GM12878 (cell line): ENCODE measurements at regions not wholly inside any gene's neighbourhood (a gene's known extent, or its start where the extent isn't known, plus 50 kb on each side); places are given as distances from the start of the nearest gene placed in this dataset.

Experiments
- ATAC-seq: fragments of 200-7000 bp; cut with Tn5 transposase; 3 replicates; pipeline ENCODE4 v1.9.1; 2020; ENCODE audit warnings: mild to moderate bottlenecking, moderate library complexity
- BruUV-seq: library from RNA; stranded (reverse); fragments of 400-500 nt; replicated peaks from 2 replicates; lab custom pipeline; 2021; lab: Mats Ljungman, UMichigan
- CTCF ChIA-PET: fragments of 300-600 bp; sonication (Branson Sonifier 250); formaldehyde crosslinking; extraction: SDS; loops from one replicate; lab custom pipeline; 2021; ENCODE audit warnings: inconsistent platforms; lab: Yijun Ruan, JAX
- POLR2A ChIA-PET: fragments of 350-600 bp; formaldehyde crosslinking; extraction: SDS; loops from one replicate; lab custom pipeline; 2021; ENCODE audit warnings: inconsistent platforms; lab: Charles Lee
- RAD21 ChIA-PET: fragments of 300-600 bp; sonication (Branson Sonifier 250); formaldehyde crosslinking; loops from one replicate; lab custom pipeline; 2023; ENCODE audit warnings: antibody characterized with exemption; ENCODE audit not compliant: unreplicated experiment; lab: Charles Lee
- SMC1A ChIA-PET: fragments of 300-600 bp; sonication (Branson Sonifier 250); formaldehyde crosslinking; loops from one replicate; lab custom pipeline; 2023; ENCODE audit not compliant: unreplicated experiment, uncharacterized antibody; lab: Charles Lee
- DNase-seq: peaks from one replicate; pipeline ENCODE4 v3.0.0-alpha.2; 2011; ENCODE audit warnings: low read depth, low spot score
- FAIRE-seq: peaks from 3 replicates; lab custom pipeline; 2011; peaks lifted over from hg19 to GRCh38; lab: Jason Lieb, UNC
- H2AFZ ChIP-seq: 2 replicates; pipeline ENCODE4 v1.6.0; 2011; ENCODE audit warnings: low read depth, low read length, control low read depth; ENCODE audit not compliant: control insufficient read depth
- H3K27ac ChIP-seq: 2 replicates; pipeline ENCODE4 v1.5.1; 2011; ENCODE audit warnings: control low read depth; ENCODE audit not compliant: control insufficient read depth, insufficient read depth
- H3K27me3 ChIP-seq, 2 experiments: replicated peaks in 1 of 2; 2 replicates each; pipeline versions ENCODE4 v1.6.0 to v1.6.1; 2011; ENCODE audit warnings: low read length in 1 of 2; ENCODE audit not compliant: control insufficient read depth in 2 of 2, insufficient read depth in 2 of 2
- H3K36me3 ChIP-seq, 2 experiments: 2 replicates each; pipeline ENCODE4 v1.5.1; 2011; ENCODE audit warnings: low read length in 1 of 2; ENCODE audit not compliant: control insufficient read depth in 2 of 2, insufficient read depth in 2 of 2
- H3K4me1 ChIP-seq: 2 replicates; pipeline ENCODE4 v1.6.1; 2011; ENCODE audit warnings: mild to moderate bottlenecking, low read length, moderate library complexity, mixed read lengths; ENCODE audit not compliant: control insufficient read depth, insufficient read depth
- H3K4me2 ChIP-seq: 2 replicates; pipeline ENCODE4 v1.6.0; 2011; ENCODE audit warnings: control low read depth; ENCODE audit not compliant: control insufficient read depth, insufficient read depth
- H3K4me3 ChIP-seq: fragments of 200-600 bp; sonication (generic); 2 replicates; pipeline ENCODE4 v1.5.1; 2016
- H3K79me2 ChIP-seq: 2 replicates; pipeline ENCODE4 v1.6.0; 2011; ENCODE audit warnings: low read length; ENCODE audit not compliant: control insufficient read depth, insufficient read depth
- H3K9ac ChIP-seq: 2 replicates; pipeline ENCODE4 v1.8.0; 2011; ENCODE audit warnings: low read length, control low read depth, mixed read lengths; ENCODE audit not compliant: control insufficient read depth, insufficient read depth
- H3K9me3 ChIP-seq: replicated peaks from 3 replicates; pipeline ENCODE4 v1.5.1; 2011; ENCODE audit warnings: mild to moderate bottlenecking, low read length; ENCODE audit not compliant: control insufficient read depth, insufficient read depth
- H4K20me1 ChIP-seq: 2 replicates; pipeline ENCODE4 v1.6.0; 2011; ENCODE audit not compliant: control insufficient read depth, insufficient read depth
- GATAD2B ChIP-seq: fragments of 450-650 bp; conservative IDR thresholded peaks from 2 replicates; pipeline ENCODE4 v1.6.1; 2017; ENCODE audit warnings: low read depth, mild to moderate bottlenecking, moderate library complexity
- WGBS: methylation state at CpG from one replicate; pipeline ENCODE4 v1.1.6; 2016; ENCODE audit warnings: low lambda C conversion rate; ENCODE audit not compliant: insufficient replicate concordance, insufficient coverage; ENCODE audit errors: missing lambda C conversion rate; 5-methylcytosine and 5-hydroxymethylcytosine counted together
- in situ Hi-C: fragments of 300-500 bp; cut with MboI; formaldehyde crosslinking; loops from 9 replicates; pipeline ENCODE4 v1.14.3; 2018; ENCODE audit warnings: mixed read lengths
- intact Hi-C: fragments of 100-400 bp; cut with micrococcal nuclease; formaldehyde crosslinking; loops from one replicate; pipeline ENCODE4 v1.14.2; 2022; ENCODE audit not compliant: unreplicated experiment
- TF ChIP-seq, protein P1 (sequence below): fragments of 450-650 bp; formaldehyde crosslinking; IDR thresholded peaks from 2 replicates; pipeline ENCODE4 v1.4.0; 2020; ENCODE audit warnings: mild to moderate bottlenecking, moderate library complexity

DNA sequence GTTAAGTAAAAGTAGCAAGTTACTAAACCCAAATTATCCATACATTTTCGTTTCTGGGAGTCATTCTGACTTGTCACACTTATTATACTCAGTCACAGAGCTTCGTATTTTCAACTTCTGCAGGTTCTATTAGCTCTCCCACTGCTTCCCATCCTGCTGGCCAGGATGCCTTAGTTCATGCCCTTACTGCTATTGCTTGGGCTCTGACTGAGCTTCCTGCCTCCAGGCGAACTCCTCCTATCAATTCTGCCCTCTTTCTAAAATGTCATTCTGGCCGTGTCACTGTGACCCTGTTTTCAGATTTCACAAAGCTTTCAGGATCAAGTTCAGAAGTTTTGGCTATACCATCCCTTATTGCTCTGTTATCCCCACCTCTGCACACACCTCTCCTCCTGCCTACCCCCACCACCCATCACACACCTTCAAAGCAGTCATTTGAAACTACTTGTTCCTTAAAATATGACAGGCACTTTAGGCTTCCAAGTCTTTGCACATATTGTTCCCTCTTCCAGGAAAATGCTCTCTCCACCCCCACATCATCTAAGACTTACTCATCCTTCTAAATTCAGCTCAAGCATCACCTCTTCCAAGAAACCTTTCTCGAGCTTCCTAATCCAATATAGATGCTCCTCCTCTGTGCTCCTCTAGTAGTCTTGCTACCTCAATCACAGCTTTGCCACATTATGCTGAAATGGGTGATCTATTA, 278.0 kb downstream of the BRINP2 start:
- Histone ChIP-seq H3K27me3 (no peaks in the 10 kb centered on the region), H3K9me3 (no peaks in the 10 kb centered on the region), H3K9ac (no peak overlapping the region), H3K4me3 (no peak overlapping the region), H3K79me2 (no peaks in the 10 kb centered on the region), H4K20me1 (no peaks in the 10 kb centered on the region), H3K4me2 (no peak overlapping the region), H3K27ac (no peak overlapping the region), H3K36me3 (no peaks in the 10 kb centered on the region), H3K4me1 (no peaks in the 10 kb centered on the region), H2AFZ (no peak overlapping the region)
- ATAC-seq (no peak), DNase-seq (no peak), FAIRE-seq (no peak)
- ChIA-PET CTCF (interaction anchor here (1.0 to 3.3 kb wide), 4 partner anchors 45 to 465 kb away, joined by 3 to 13 read pairs (median 4); no protein-coding TSS in a partner anchor), SMC1A (interaction anchor here (0.9 kb wide), 2 partner anchors 12 to 92 kb away, joined by 3 read pairs; no protein-coding TSS in a partner anchor), RAD21 (no interaction called here), POLR2A (no interaction called here)
- WGBS, result 0% methylated on average over 5 of the region's 5 CpGs
- TF ChIP-seq, protein P1, sequence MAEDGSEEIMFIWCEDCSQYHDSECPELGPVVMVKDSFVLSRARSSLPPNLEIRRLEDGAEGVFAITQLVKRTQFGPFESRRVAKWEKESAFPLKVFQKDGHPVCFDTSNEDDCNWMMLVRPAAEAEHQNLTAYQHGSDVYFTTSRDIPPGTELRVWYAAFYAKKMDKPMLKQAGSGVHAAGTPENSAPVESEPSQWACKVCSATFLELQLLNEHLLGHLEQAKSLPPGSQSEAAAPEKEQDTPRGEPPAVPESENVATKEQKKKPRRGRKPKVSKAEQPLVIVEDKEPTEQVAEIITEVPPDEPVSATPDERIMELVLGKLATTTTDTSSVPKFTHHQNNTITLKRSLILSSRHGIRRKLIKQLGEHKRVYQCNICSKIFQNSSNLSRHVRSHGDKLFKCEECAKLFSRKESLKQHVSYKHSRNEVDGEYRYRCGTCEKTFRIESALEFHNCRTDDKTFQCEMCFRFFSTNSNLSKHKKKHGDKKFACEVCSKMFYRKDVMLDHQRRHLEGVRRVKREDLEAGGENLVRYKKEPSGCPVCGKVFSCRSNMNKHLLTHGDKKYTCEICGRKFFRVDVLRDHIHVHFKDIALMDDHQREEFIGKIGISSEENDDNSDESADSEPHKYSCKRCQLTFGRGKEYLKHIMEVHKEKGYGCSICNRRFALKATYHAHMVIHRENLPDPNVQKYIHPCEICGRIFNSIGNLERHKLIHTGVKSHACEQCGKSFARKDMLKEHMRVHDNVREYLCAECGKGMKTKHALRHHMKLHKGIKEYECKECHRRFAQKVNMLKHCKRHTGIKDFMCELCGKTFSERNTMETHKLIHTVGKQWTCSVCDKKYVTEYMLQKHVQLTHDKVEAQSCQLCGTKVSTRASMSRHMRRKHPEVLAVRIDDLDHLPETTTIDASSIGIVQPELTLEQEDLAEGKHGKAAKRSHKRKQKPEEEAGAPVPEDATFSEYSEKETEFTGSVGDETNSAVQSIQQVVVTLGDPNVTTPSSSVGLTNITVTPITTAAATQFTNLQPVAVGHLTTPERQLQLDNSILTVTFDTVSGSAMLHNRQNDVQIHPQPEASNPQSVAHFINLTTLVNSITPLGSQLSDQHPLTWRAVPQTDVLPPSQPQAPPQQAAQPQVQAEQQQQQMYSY (CRISPR knock-in tag), result no peak
- no peak for TF ChIP-seq GATAD2B
- in situ Hi-C loops, result no loop called here
- intact Hi-C loops, result no loop called here
- BruUV-seq, result no TSS peak
